Spleen (tissue), 11 donors: ENCODE measurements at regions not wholly inside any gene's neighbourhood (a gene's known extent, or its start where the extent isn't known, plus 50 kb on each side); places are given as distances from the start of the nearest gene placed in this dataset.

ENCODE experiments used
- DNase-seq: peaks from one replicate; pipeline ENCODE4 v3.0.0-alpha.2; 2020
- H3K27ac ChIP-seq, 8 donors: fragments of 200-600 bp; sonication (generic) in 7 of 8; 1 replicate in 4 of 8; 2 replicates in 4 of 8; pipeline versions ENCODE4 v1.5.0 to v1.8.0; 2016 to 2021; ENCODE audit warnings: inconsistent platforms in 4 of 8, mild to moderate bottlenecking in 4 of 8, moderate library complexity in 1 of 8
- H3K27me3 ChIP-seq, 7 donors: fragments of 200-600 bp; sonication (generic) in 6 of 7; replicated peaks in 1 of 7; 1 replicate in 4 of 7; 2 replicates in 3 of 7; pipeline versions ENCODE4 v1.5.0 to v1.8.0; 2016 to 2021; ENCODE audit warnings: inconsistent platforms in 3 of 7, mild to moderate bottlenecking in 1 of 7
- H3K36me3 ChIP-seq, 6 donors: fragments of 200-600 bp; sonication (generic) in 5 of 6; 1 replicate in 4 of 6; 2 replicates in 2 of 6; pipeline versions ENCODE4 v1.5.0 to v1.8.0; 2016 to 2021; ENCODE audit warnings: inconsistent platforms in 2 of 6
- H3K4me1 ChIP-seq, 6 donors: fragments of 200-600 bp; sonication (generic) in 5 of 6; 1 replicate in 3 of 6; 2 replicates in 3 of 6; pipeline versions ENCODE4 v1.5.0 to v1.8.0; 2016 to 2021; ENCODE audit warnings: inconsistent platforms in 3 of 6
- H3K4me3 ChIP-seq, 8 donors: fragments of 200-600 bp; sonication (generic) in 7 of 8; 1 replicate in 4 of 8; 2 replicates in 4 of 8; pipeline versions ENCODE4 v1.5.0 to v1.8.0; 2016 to 2021; ENCODE audit warnings: inconsistent platforms in 4 of 8, mild to moderate bottlenecking in 4 of 8, moderate library complexity in 2 of 8
- H3K9me3 ChIP-seq, 8 donors: fragments of 200-600 bp; sonication (generic) in 7 of 8; 1 replicate in 4 of 8; 2 replicates in 4 of 8; pipeline versions ENCODE4 v1.5.0 to v1.8.0; 2016 to 2021; ENCODE audit warnings: inconsistent platforms in 4 of 8
- POLR2A ChIP-seq, 3 donors: fragments of 450-650 bp; IDR thresholded peaks; one replicate each; pipeline ENCODE4 v1.5.1; 2017; ENCODE audit warnings: antibody characterized with exemption in 3 of 3, mild to moderate bottlenecking in 1 of 3
- POLR2AphosphoS5 ChIP-seq, 3 donors: sonication (generic); formaldehyde crosslinking; IDR thresholded peaks; one replicate each; pipeline ENCODE4 v1.5.1; 2017; ENCODE audit warnings: antibody characterized with exemption in 3 of 3
- WGBS, 5 donors: extraction: QIAGEN DNeasy Blood & Tissue Kit in 3 of 5; methylation state at CpG; one replicate each; pipeline versions ENCODE4 v1.1.5 to v1.1.7; 2013 to 2018; 5-methylcytosine and 5-hydroxymethylcytosine counted together
- intact Hi-C: fragments of 100-400 bp; cut with DNase I; formaldehyde crosslinking; loops from one replicate; pipeline ENCODE4 v1.15.0; 2023; ENCODE audit warnings: low total_unique reads
- TF ChIP-seq, protein P1 (sequence below), 11 experiments: fragments of 200-600 bp in 7 of 11; fragments of 450-650 bp in 4 of 11; sonication (generic) in 4 of 11; IDR thresholded peaks in 8 of 11; conservative IDR thresholded peaks in 3 of 11; 1 replicate in 7 of 11; 2 replicates in 4 of 11; pipeline versions ENCODE4 v1.4.0 to v1.8.0; 2016 to 2021; ENCODE audit warnings: antibody characterized with exemption in 11 of 11, inconsistent platforms in 4 of 11, mild to moderate bottlenecking in 1 of 11
- donor health status: healthy with polysubstance abuse.
- donor health status: DM: no; HTN: no; CAD: no; lungs with moderate emphysema.
- donor health status: DM: no; HTN: no; CAD: no.
- donor health status: Bipolar disorder and iron deficiency.
- donor health status: healthy.
- donor health status: DM: no; HTN: no; CAD: no.
- donor health status: DM: yes; HTN: yes; CAD: no.

DNA sequence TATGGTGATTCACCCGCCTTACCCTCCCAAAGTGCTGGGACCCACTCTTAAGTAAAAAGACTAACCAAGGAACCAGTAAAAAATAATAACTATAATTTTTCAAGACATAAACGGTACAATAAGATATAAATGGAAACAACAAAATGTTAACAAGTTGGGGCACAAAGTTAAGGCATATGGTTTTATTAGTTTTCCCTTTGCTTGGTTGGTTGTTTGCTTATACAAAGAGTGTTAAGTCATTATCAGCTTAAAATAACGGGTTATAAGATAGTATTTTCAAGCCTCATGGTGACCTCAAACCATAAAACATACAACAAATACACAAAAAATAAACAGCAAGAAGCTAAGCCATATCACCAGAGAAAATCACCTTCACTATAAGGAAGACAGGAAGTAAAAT, 406.1 kb downstream of the SEC23A start:
- no peak for DNase-seq
- Histone ChIP-seq H3K4me3 (no peak overlapping the region), H3K27me3 (no peaks in the 10 kb centered on the region), H3K4me1 (no peaks in the 10 kb centered on the region), H3K36me3 (no peaks in the 10 kb centered on the region), H3K27ac (no peak overlapping the region), H3K9me3 (peaks cover 0 to 28% (median 9%) of the 10 kb centered on the region in 8 donors)
- WGBS, 5 donors = 60 to 86% (median 75%) methylated on average over 3 of the region's 3 CpGs
- TF ChIP-seq POLR2A (IDR thresholded peaks at IDR 0.05) = no peak
- TF ChIP-seq, protein P1, sequence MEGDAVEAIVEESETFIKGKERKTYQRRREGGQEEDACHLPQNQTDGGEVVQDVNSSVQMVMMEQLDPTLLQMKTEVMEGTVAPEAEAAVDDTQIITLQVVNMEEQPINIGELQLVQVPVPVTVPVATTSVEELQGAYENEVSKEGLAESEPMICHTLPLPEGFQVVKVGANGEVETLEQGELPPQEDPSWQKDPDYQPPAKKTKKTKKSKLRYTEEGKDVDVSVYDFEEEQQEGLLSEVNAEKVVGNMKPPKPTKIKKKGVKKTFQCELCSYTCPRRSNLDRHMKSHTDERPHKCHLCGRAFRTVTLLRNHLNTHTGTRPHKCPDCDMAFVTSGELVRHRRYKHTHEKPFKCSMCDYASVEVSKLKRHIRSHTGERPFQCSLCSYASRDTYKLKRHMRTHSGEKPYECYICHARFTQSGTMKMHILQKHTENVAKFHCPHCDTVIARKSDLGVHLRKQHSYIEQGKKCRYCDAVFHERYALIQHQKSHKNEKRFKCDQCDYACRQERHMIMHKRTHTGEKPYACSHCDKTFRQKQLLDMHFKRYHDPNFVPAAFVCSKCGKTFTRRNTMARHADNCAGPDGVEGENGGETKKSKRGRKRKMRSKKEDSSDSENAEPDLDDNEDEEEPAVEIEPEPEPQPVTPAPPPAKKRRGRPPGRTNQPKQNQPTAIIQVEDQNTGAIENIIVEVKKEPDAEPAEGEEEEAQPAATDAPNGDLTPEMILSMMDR (IDR thresholded peaks at IDR 0.05 in 8 of 11, conservative IDR thresholded peaks at IDR 0.05 in 3 of 11) = no peak
- no peak for TF ChIP-seq POLR2AphosphoS5 (IDR thresholded peaks at IDR 0.05)
- intact Hi-C loops = no loop called here

DNA sequence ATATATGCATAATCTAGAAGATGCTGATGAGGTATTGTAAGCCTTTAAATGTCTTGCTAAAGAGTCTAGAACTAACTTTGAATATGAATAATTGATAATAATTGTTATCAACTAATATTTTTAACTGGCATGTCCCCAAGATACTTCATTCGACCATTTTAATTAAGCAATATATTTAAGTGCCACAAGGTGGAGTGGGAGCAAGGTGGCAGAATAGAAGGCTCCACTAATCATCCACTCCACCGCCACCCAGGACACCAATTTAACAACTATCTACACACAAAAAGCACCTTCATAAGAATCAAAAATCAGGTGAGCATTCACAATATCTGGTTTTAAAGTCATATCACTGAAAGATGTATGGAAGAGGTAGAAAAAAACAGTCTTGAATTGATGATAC, 409.6 kb downstream of the SEC23A start:
- intact Hi-C loops = no loop called here
- H3K4me3 ChIP-seq = no peak overlapping the region
- H3K9me3 ChIP-seq = peaks cover 0 to 25% (median 9%) of the 10 kb centered on the region in 8 donors
- no peak for TF ChIP-seq POLR2AphosphoS5 (IDR thresholded peaks at IDR 0.05)
- TF ChIP-seq POLR2A (IDR thresholded peaks at IDR 0.05) = no peak
- TF ChIP-seq, protein P1 (IDR thresholded peaks at IDR 0.05 in 8 of 11, conservative IDR thresholded peaks at IDR 0.05 in 3 of 11) = no peak
- no peaks in the 10 kb centered on the region for H3K4me1 ChIP-seq
- H3K36me3 ChIP-seq = no peaks in the 10 kb centered on the region
- no peak overlapping the region for H3K27ac ChIP-seq
- H3K27me3 ChIP-seq = no peaks in the 10 kb centered on the region
- no peak for DNase-seq
- WGBS, 5 donors = 62 to 90% (median 72%) methylated on average over 2 of the region's 2 CpGs

DNA sequence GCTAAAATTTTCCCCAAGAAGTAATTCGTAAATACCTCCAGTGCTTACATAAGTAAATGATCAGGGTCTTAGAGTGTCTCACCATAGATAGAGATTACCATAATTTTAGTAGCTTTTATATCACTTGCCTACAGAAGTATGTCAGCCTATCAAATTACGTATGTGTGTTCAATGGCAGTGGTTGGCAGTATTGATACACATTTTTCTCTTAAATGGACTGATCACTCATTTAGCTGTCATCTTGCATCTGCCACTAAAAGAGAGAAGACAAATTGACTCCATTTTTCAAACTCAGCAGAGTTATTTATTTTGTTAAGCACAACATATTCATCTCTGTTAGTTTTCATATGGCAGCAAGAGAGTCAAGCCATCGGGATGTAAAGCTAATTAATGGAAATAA, 413.1 kb upstream of the CLEC14A start:
- H3K27me3 ChIP-seq = no peaks in the 10 kb centered on the region
- DNase-seq = no peak
- H3K9me3 ChIP-seq = no peaks in the 10 kb centered on the region
- TF ChIP-seq POLR2A (IDR thresholded peaks at IDR 0.05) = no peak
- TF ChIP-seq, protein P1 (IDR thresholded peaks at IDR 0.05 in 8 of 11, conservative IDR thresholded peaks at IDR 0.05 in 3 of 11) = no peak
- no peak for TF ChIP-seq POLR2AphosphoS5 (IDR thresholded peaks at IDR 0.05)
- no peaks in the 10 kb centered on the region for H3K36me3 ChIP-seq
- WGBS, 5 donors = 76 to 87% (median 82%) methylated on average over 3 of the region's 3 CpGs
- no peak overlapping the region for H3K27ac ChIP-seq
- H3K4me1 ChIP-seq = no peaks in the 10 kb centered on the region
- intact Hi-C loops = no loop called here
- H3K4me3 ChIP-seq = no peak overlapping the region

DNA sequence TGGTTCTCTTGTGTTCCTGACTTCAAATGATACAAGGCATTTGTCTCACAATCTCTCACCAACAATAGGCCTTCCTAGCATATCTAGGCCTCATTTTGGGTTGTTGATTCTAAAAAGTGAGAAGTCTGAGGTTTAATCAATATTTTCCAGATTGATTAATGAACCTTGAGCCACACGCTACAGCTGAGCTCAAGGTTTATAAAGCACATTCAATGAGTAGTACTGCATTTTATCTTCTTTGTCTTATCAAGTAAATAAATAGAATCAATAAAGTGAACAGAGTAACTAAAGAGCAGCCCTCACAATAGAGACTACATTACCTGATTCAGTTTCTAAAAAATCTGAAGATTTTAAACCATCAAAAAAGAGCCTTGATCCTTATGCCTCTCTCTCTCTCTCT, 407.5 kb upstream of the CLEC14A start:
- intact Hi-C loops = no loop called here
- Histone ChIP-seq H3K27ac (no peak overlapping the region), H3K27me3 (no peaks in the 10 kb centered on the region), H3K4me1 (no peaks in the 10 kb centered on the region), H3K9me3 (no peaks in the 10 kb centered on the region), H3K4me3 (no peak overlapping the region), H3K36me3 (no peaks in the 10 kb centered on the region)
- 91 to 97% (median 95%) methylated on average over 1 of the region's 1 CpG for WGBS, 5 donors
- no peak for DNase-seq
- TF ChIP-seq POLR2AphosphoS5 (IDR thresholded peaks at IDR 0.05) = no peak
- TF ChIP-seq POLR2A (IDR thresholded peaks at IDR 0.05) = no peak
- TF ChIP-seq, protein P1 (IDR thresholded peaks at IDR 0.05 in 8 of 11, conservative IDR thresholded peaks at IDR 0.05 in 3 of 11) = no peak
